HUDEP-2 (cell line): ENCODE measurements at regions not wholly inside any gene's neighbourhood (a gene's known extent, or its start where the extent isn't known, plus 50 kb on each side); places are given as distances from the start of the nearest gene placed in this dataset.

ENCODE experiments used
- DNase-seq, 76 experiments: peaks; one replicate each; lab custom pipeline; 2025; ENCODE audit not compliant: unreplicated experiment in 76 of 76; lab: John Stamatoyannopoulos, UW

GRCh38 chr11:71201936-71202597 lies 50.3 kb downstream of the SHANK2 start:
- DNase-seq, result no peak

DNA sequence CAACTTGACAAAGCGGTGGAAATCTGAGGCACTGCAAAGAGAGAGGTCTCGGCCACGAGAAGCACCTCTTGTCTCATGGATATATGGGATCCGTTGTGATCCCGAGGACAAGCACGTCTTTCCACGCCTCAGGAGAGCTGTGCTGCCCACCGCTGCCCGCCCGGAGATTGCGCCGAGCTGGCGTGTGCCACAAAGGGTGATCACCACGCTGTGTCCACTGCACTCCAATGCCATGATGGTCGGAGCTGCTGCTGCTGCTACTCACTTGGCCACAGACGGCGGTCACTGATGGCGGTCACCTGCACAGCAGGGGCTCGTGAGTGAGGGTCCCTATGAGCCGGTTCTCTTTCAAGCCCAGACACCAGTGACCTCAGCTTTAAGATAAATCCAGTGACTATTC lies 51.1 kb downstream of the SHANK2 start:
- DNase-seq, result no peak

DNA sequence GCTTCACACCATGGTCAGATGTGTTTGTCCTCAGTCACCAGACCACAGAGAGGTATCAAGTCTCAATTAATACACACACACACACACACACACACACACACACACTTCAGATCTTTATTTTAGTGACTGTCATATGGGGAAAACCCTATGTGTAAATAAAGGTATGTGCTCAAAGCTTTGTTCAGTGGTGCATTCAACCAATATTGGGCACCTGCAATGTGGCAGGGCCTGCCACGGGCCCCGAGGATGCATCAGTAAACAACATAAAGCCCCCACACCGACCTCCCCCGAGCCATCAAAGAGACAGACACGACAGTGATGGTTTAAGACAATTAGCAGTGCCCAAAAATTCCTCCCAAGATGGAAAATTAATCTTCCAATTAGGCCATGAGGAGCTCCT lies 51.6 kb downstream of the SHANK2 start:
- no peak for DNase-seq

- no peak for DNase-seq
Observed at GRCh38 chr11:71200172-71200716, 52.1 kb downstream of the SHANK2 start.

DNA sequence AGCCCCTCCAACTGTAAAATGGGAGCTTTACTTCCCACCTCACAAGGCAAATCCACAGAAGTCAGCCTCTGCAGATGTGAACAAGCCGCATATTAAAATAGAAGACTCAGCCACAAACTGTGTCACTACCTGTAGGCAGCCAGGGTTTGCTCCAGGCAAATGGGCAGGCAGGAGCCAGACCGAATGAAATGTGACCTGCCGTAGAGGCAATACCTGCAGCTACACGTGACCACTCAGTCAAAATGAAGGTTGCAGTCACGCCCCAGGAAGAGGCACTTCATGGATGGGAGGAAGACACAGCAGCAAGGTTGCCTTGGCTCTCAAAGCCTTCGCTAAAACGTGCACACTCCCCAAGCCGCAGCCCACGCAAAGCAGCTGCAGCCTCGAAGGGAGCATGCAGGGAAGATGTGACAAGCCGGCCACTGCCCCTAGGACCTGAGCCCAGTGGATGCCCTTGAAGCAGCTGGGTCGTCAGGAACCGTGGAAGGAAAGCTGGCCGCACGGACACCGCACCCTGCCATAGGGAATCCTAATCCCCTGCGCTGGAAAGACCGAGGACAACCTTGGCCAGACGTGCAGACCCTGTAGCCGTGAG lies 53.1 kb downstream of the SHANK2 start:
- no peak for DNase-seq

DNA sequence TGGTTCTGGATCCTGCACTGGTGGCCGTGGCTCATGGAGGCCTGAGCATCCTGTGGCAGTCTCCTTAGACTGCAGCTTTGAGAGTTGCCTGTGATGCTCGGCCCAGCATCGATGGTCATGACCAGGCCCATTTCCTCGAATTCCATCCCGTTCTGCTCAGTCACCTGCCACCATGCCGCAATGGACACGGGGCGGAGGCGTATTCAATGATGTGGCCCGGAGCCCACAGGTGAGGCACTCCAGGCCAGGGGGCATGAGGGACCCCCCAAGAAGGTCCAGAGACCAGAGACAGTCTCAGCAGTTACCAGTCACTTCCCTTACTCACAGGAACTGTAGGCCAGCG lies 53.6 kb downstream of the SHANK2 start:
- DNase-seq, result no peak

- DNase-seq, result no peak
Observed at GRCh38 chr11:71198141-71198822, 54.1 kb downstream of the SHANK2 start.

DNA sequence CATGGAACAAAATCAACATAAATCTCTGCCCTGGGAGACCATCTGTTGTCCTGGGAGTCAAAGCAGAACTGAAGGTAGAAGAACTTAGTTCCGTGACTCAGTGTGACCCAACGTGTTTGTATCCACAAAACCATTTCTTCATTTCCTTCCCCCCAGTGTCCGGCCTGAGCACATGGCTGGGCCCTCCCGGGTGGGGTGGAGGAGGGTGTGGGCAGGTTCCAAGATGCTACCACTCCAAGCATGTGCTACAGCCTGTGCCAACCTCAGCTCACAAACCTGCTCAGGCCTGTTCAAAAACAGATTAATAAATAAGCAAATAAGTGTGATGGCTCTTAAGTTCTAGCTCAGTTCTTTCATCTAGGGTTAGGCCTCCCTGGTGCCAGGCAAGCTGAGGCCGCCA lies 55.3 kb downstream of the SHANK2 start:
- DNase-seq, result no peak

DNA sequence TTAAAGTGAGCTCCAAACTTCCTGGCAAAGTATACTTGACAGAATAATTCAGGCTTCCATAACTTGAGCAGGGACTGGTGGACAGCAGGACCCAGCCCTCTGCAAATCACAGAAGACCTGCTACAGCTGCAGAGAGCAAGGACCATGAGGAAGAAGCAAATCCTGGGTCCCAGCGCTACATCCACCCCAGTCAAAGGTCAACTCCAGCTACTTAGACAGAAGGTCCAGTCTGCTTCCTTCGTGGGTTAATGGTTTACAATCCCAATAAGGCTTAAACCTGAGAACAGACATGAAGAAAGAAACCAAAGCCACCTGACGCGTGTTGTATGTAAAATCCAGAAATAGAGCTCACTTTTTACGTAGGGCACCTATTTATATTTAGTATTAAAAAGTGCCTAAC lies 57.7 kb downstream of the SHANK2 start:
- DNase-seq, result no peak

- DNase-seq, result no peak
Observed at GRCh38 chr11:71193431-71193830, 58.9 kb downstream of the SHANK2 start.

- DNase-seq, result no peak
Observed at GRCh38 chr11:71192629-71193028, 59.7 kb downstream of the SHANK2 start.

DNA sequence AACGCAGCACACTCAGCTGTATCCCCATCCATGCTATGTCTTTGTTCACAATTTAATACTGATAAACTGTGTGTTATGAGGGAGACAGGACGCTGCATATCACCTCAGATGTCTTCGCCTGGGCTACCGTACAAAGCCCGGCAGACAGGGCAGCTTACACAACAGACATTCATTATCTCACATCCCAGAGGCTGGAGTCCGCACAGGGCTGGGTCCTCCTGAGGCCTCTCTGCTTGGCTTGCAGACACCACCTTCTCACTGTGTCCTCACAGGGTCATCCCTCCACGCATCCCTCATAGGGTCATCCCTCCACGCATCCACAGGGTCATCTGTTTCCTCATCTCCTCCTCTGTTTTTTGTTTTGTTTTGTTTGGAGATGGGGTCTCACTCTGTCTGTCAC lies 61.2 kb downstream of the SHANK2 start:
- DNase-seq, result no peak

DNA sequence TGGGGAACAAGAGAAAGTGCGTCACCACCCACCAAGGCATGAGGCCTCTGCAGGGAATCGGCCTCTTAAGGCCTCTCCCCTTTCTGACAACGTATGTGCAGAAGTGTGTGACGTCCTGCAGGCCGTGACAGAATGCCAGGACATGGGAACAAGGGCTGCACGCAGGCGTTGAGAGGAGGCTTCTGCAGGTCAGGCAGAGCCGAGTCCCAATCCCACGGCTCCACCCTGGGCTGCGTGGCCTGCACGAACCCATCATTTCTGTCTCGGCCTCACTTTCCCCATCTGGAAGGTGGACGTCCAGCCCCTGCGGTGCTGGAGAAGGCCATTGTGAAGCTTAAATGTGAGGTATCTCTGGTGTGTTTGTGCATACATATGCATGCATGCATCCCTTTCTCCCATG lies 61.8 kb downstream of the SHANK2 start:
- DNase-seq, result no peak

- DNase-seq, result no peak
Observed at GRCh38 chr11:71189768-71190315, 62.5 kb downstream of the SHANK2 start.

DNA sequence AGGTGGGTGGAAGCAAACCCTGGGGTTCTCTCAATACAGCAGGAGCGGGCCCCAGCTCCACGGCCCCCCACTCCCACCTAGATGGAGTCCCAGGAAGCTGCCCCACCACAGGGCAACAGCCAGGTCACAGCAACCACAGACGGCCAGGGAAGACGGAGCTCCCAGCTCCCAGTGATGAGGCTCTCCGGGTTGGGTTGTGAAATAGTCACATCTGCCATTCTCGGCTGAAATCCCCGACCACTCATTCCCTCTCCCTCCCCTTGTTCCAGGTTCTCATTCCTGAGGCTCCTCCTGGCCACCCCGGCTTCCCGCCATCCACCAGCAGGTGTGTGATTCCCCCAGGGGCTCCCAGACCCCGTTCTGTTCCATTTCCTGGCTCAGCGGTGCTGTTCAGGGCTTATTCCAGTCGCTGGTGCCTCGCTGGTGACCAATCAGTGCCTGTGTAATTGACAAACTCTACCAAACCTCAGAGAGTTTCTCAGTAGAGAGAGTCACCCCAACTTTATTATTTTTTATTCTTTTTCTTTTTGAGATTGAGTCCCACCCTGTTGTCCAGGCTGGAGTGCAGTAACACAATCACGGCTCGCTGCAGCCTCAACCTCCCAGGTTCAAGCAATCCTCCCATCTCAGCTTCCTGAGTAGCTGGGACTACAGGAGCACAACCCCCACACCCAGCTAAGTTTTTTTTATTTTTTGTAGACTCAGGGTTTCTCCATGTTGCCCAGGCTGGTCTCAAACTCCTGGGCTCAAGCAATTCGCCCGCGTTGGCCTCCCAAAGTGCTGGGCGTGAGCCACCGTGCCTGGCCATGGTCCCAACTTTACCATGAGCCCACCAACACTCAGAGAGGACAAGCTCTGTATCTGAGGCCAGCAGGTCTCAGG lies 63.2 kb downstream of the SHANK2 start:
- DNase-seq, result no peak

- no peak for DNase-seq
Observed at GRCh38 chr11:71188073-71188472, 64.3 kb downstream of the SHANK2 start.

GRCh38 chr11:71186806-71187205 lies 65.6 kb downstream of the SHANK2 start:
- DNase-seq, result no peak

GRCh38 chr11:71185411-71185810 lies 67.0 kb downstream of the SHANK2 start:
- no peak for DNase-seq

GRCh38 chr11:71184421-71185210 lies 67.8 kb downstream of the SHANK2 start:
- DNase-seq, result no peak

DNA sequence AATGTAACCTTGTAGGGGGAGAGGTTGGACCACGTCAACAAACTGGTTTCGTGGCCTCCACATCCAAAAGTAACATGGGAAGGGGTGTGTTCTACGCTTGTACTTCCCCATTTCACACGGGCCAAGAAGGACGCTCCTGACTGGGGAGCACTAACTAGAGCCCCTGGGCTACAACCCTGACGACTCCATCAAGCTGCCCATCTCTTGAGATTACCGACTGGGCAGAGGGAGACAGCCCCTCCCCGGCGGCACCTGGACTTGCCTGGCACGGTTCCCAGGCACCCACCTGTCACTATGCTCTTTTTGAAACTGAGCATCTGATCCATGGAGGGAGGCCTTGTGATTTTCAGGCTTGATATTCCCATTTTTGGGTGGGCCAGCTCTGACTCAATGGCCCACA lies 68.5 kb downstream of the SHANK2 start:
- no peak for DNase-seq
